AG04450 (cell line): ENCODE measurements at regions not wholly inside any gene's neighbourhood (a gene's known extent, or its start where the extent isn't known, plus 50 kb on each side); places are given as distances from the start of the nearest gene placed in this dataset.

ENCODE experiments used
- CTCF ChIA-PET: fragments of 300-600, 350-600 bp; formaldehyde crosslinking; extraction: SDS; loops from one replicate; lab custom pipeline; 2022; ENCODE audit warnings: antibody characterized with exemption, inconsistent platforms; lab: Charles Lee
- POLR2A ChIA-PET: fragments of 350-600 bp; formaldehyde crosslinking; extraction: SDS; loops from one replicate; lab custom pipeline; 2021; ENCODE audit warnings: antibody characterized with exemption, inconsistent platforms; lab: Yijun Ruan, JAX
- DNase-seq: peaks from one replicate; pipeline ENCODE4 v3.0.0-alpha.2; 2011; ENCODE audit warnings: low read depth, low spot score
- H3K27ac ChIP-seq: one replicate; pipeline ENCODE4 v1.5.1; 2012; ENCODE audit warnings: low read depth, low read length, control low read depth
- H3K27me3 ChIP-seq: one replicate; pipeline ENCODE4 v1.6.0; 2012; ENCODE audit warnings: low read length; ENCODE audit not compliant: control insufficient read depth, insufficient read depth
- H3K4me3 ChIP-seq: 2 replicates; pipeline ENCODE4 v1.5.1; 2011; ENCODE audit warnings: mild to moderate bottlenecking, low read depth, low read length, control low read depth
- H3K9me3 ChIP-seq: 2 replicates; pipeline ENCODE4 v1.5.1; 2012; ENCODE audit warnings: low read length; ENCODE audit not compliant: control insufficient read depth, insufficient read depth
- CTCF ChIP-seq: IDR thresholded peaks from 2 replicates; pipeline ENCODE4 v1.5.1; 2011; ENCODE audit warnings: low read depth, low read length, control low read depth, inconsistent platforms

- no peak for TF ChIP-seq CTCF
- CTCF ChIA-PET = interaction anchor here (0.6 kb wide), 1 partner anchor 21 kb away, joined by 3 read pairs; no protein-coding TSS in a partner anchor
- Histone ChIP-seq H3K4me3 (no peak overlapping the region), H3K27me3 (no peaks in the 10 kb centered on the region), H3K27ac (no peak overlapping the region), H3K9me3 (no peaks in the 10 kb centered on the region)
- DNase-seq = no peak
- POLR2A ChIA-PET = no interaction called here
These were observed 70.7 kb upstream of the ESRRG start for GRCh38 chr1:216793973-216794372.

- no peak for TF ChIP-seq CTCF
- H3K27me3 ChIP-seq = no peaks in the 10 kb centered on the region
- ChIA-PET POLR2A (no interaction called here), CTCF (interaction anchor here (0.6 kb wide), 1 partner anchor 21 kb away, joined by 3 read pairs; no protein-coding TSS in a partner anchor)
- DNase-seq = no peak
- H3K27ac ChIP-seq = no peak overlapping the region
- H3K9me3 ChIP-seq = no peaks in the 10 kb centered on the region
- H3K4me3 ChIP-seq = no peak overlapping the region
These were observed 70.1 kb upstream of the ESRRG start for GRCh38 chr1:216793303-216793702.

- Histone ChIP-seq H3K9me3 (no peaks in the 10 kb centered on the region), H3K27ac (no peak overlapping the region), H3K4me3 (no peak overlapping the region), H3K27me3 (no peaks in the 10 kb centered on the region)
- ChIA-PET CTCF (no interaction called here), POLR2A (no interaction called here)
- no peak for DNase-seq
- TF ChIP-seq CTCF = no peak
These were observed 65.4 kb upstream of the ESRRG start for GRCh38 chr1:216788671-216789070.

GRCh38 chr1:216785737-216786136 lies 62.5 kb upstream of the ESRRG start:
- ChIA-PET CTCF (no interaction called here), POLR2A (no interaction called here)
- no peak for DNase-seq
- H3K27ac ChIP-seq = no peak overlapping the region
- no peaks in the 10 kb centered on the region for H3K9me3 ChIP-seq
- no peaks in the 10 kb centered on the region for H3K27me3 ChIP-seq
- H3K4me3 ChIP-seq = no peak overlapping the region
- no peak for TF ChIP-seq CTCF

GRCh38 chr1:216785221-216785620 lies 62.0 kb upstream of the ESRRG start:
- CTCF ChIA-PET = no interaction called here

More at GRCh38 chr1:216785221-216785620, 62.0 kb upstream of the ESRRG start:
- no peaks in the 10 kb centered on the region for H3K27me3 ChIP-seq
- H3K9me3 ChIP-seq = no peaks in the 10 kb centered on the region
- no peak overlapping the region for H3K27ac ChIP-seq
- no peak for TF ChIP-seq CTCF
- DNase-seq = no peak
- H3K4me3 ChIP-seq = no peak overlapping the region
- POLR2A ChIA-PET = no interaction called here
